HG02642 (cell line): ENCODE measurements at regions not wholly inside any gene's neighbourhood (a gene's known extent, or its start where the extent isn't known, plus 50 kb on each side); places are given as distances from the start of the nearest gene placed in this dataset.
"Not testable (repeated sequence)": the region's sequence is repeated elsewhere in the genome, so short reads cannot be mapped to it uniquely, and the experiment has no call there.

ENCODE experiments used
- ATAC-seq: cut with Tn5 transposase; IDR thresholded peaks from one replicate; pipeline ENCODE4 v1.9.1; 2021; ENCODE audit warnings: mild to moderate bottlenecking; ENCODE audit not compliant: unreplicated experiment, poor library complexity

DNA sequence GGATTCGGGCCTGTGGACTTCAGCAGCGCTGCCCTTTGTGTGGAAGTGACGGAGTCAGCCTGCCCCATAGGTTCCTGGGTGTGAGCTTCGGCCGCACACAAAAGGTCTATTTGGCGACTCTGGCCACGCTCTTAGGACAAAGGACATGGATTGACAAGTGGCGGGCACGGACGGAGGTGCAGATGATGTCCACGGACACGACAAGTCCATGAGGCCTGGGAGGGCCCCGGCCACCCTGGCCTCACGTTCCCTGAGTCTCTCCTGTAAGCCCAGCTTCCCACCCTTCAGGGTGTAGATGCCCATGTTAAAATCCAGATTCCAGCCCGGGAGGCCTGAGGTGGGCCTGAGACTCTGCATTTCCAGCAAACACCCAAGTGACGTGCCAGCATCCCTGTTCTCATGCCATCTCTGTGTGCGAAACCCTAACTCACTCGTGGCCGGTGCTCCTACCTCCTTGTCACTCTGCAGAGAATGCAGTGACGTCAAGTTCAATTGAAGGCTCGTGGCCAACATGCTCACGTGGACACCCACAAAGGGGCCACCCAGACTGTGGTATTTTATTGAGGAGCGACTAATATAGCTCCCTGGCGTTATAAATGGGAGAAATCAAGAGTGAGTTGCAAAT, 111.7 kb downstream of the RTP5 start:
- no peak for ATAC-seq

- ATAC-seq: no peak
Observed at GRCh38 chr2:241982706-241983570, 113.4 kb downstream of the RTP5 start.

GRCh38 chr2:241983571-241984270, 114.2 kb downstream of the RTP5 start:
- ATAC-seq: no peak

DNA sequence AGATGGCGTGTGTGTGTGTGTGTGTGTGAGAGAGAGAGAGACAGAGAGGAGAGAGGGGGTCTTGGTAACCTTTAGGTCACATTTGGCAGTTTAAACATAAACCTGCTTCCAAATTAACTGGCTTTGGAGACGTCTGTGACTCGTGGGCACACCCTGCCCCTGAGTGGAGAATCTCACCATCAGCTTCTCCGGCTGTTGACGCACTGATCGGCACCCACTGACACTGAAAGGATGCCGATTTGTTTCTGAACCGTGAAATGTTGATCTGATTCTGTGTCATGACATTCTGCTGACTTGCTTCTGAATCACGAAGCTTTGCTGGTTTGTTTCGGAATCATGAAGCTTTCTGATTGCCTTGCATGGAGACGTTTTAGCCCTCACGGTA, 114.7 kb downstream of the RTP5 start:
- no peak for ATAC-seq

GRCh38 chr2:241984658-241985057, 115.1 kb downstream of the RTP5 start:
- ATAC-seq: no peak

DNA sequence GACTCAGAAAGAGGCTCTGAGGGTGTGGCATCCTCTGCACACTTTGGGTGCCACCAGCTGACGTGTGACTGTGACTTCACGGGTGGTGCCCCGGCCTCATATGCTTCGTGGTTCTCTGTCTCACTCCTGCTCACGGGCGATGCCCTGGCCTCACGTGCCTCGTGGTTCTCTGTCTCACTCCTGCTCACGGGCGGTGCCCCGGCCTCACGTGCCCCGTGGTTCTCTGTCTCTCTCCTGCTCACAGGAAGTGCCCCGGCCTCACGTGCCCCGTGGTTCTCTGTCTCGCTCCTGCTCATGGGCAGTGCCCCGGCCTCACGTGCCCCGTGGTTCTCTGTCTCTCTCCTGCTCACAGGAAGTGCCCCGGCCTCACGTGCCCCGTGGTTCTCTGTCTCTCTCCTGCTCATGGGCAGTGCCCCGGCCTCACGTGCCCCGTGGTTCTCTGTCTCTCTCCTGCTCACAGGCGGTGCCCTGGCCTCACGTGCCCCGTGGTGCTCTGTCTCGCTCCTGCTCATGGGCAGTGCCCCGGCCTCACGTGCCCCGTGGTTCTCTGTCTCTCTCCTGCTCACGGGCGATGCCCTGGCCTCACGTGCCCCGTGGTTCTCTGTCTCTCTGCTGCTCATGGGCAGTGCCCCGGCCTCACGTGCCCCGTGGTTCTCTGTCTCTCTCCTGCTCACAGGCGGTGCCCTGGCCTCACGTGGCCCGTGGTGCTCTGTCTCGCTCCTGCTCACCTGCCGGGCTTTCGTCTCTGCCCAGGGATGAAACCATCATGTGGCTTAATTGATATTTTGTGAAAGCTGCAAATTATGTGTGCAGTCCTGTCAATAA, 115.8 kb downstream of the RTP5 start:
- ATAC-seq: not testable (repeated sequence)

DNA sequence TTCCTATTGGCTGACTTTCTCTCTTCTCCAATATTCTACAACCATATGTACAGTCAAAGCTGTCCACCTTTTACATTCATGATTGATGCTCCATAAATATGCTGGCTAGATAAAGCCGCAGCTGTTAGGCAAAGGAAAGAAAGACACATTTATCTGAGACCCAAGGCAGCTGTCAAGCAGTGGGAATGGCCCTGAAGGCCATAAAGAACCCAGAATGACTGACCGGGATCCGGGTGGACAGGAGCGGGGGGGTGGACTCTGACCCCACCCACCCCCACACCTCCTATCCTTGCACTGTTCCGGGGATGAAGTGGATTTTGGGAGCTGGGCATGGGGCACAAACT, 116.4 kb downstream of the RTP5 start:
- no peak for ATAC-seq

DNA sequence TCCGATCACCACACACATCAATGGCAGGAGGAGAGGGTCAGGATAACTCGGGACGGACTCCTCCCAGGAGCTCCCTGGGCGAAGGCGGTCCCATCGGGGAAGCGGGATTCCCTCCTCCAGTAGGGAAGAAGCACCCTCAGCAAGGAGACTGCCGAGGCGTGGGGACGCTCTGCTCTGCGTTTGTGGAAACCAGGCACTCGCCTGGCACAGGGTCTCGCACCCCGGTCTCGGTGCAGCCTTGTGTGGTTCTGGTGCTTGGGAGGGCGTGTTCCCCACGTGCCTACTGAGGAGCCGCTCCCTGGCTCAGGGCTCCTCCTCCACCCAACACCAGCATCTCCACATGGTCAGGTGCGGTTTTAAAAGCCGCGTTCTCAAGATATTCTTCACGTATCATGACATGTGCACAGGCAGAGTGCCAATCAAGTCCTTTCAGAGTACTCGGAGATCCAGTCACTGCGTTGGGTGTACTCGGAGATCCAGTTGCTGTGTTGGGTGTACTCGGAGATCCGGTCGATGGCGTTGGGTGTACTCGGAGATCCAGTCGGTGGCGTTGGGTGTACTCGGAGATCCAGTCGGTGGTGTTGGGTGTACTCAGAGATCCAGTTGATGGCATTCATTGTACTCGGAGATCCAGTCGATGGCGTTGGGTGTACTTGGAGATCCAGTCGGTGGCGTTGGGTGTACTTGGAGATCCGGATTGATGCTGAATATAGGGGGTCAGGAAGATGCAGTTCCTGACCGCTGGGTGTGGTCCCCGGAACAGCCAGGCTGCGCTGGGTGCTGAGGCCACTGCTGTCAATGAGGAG, 117.5 kb downstream of the RTP5 start:
- ATAC-seq: no peak

GRCh38 chr2:241987726-241988125, 118.2 kb downstream of the RTP5 start:
- ATAC-seq: no peak

GRCh38 chr2:241988146-241988545, 118.6 kb downstream of the RTP5 start:
- no peak for ATAC-seq

GRCh38 chr2:241989074-241989473, 119.5 kb downstream of the RTP5 start:
- ATAC-seq: no peak

- ATAC-seq: no peak
Observed at GRCh38 chr2:241990466-241990865, 120.9 kb downstream of the RTP5 start.

- ATAC-seq: no peak
Observed at GRCh38 chr2:241991299-241991698, 121.8 kb downstream of the RTP5 start.

- ATAC-seq: no peak
Observed at GRCh38 chr2:241992753-241993152, 123.2 kb downstream of the RTP5 start.

- no peak for ATAC-seq
Observed at GRCh38 chr2:241993386-241994005, 124.0 kb downstream of the RTP5 start.

GRCh38 chr2:241994086-241994485, 124.6 kb downstream of the RTP5 start:
- ATAC-seq: no peak

DNA sequence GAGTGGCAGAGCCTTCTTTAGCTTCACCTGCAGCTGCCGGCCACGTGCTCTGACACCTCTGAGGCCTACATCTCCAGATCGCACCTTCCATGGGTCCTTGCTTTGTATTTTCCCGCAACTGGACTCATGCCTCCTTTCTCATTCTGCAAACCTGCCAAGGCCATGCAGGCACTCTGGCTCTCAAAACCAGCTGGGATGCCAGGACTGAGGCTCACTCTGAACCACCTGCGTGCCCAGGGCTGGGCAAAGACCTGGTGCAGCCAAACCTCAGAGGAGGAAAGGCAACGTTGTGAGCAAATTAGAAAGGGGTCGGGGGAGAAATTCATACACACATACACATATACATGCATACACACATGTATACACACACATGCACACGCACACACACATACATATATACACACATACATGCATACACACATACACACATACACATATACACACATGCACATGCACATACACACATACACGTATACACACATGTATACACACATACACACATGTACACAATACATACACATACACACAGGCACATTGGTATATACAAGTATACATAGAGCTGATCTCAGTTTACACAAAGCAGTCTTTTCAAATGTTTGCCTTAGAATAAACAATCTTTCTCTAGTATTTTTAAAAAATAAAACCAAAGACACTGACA, 125.2 kb downstream of the RTP5 start:
- ATAC-seq: no peak

- no peak for ATAC-seq
Observed at GRCh38 chr2:241996100-241996499, 126.6 kb downstream of the RTP5 start.

GRCh38 chr2:241997017-241997416, 127.5 kb downstream of the RTP5 start:
- ATAC-seq: no peak
